HG02798 (cell line): ENCODE measurements at regions not wholly inside any gene's neighbourhood (a gene's known extent, or its start where the extent isn't known, plus 50 kb on each side); places are given as distances from the start of the nearest gene placed in this dataset.
"Not testable (repeated sequence)": the region's sequence is repeated elsewhere in the genome, so short reads cannot be mapped to it uniquely, and the experiment has no call there.

ENCODE experiments used
- ATAC-seq: cut with Tn5 transposase; IDR thresholded peaks from one replicate; pipeline ENCODE4 v1.9.1; 2021; ENCODE audit warnings: mild to moderate bottlenecking; ENCODE audit not compliant: unreplicated experiment, poor library complexity

DNA sequence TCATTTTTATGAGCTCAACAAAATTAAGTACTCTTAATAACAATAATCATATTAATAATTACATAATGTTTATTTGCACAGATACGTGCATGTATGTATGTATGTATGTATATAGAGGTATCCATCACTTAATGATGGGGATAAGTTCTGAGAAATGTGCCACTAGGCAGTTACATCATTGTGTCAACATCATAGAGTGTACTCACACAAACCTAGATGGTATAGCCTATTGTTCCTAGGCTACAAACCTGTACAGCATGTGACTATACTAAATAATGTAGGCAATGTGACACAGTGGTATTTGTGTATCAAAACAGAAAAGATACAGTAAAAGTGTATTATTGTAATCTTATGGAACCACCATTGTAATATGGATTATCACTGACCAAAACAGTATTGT is 874.7 kb upstream of the GBE1 start:
- ATAC-seq, result no peak

DNA sequence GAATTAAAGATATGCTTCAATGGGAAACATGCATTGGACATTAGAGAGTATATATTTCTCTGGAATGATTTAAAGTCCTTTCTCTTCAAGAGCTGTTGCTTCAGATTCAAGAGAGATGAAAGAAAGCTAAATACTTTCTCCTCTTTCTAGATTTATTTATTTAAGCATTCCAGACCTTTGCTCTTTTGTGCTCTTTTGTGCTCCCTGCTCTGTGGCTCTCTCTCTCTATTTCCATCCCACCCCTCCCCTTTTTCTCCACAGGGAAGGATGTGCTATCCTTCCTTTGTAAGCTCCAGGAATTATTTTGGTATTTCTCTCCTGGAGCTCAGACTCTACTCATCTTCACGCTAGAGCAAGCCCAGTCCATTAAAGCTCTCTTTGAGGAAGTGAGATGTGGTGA is 871.9 kb upstream of the GBE1 start:
- no peak for ATAC-seq

DNA sequence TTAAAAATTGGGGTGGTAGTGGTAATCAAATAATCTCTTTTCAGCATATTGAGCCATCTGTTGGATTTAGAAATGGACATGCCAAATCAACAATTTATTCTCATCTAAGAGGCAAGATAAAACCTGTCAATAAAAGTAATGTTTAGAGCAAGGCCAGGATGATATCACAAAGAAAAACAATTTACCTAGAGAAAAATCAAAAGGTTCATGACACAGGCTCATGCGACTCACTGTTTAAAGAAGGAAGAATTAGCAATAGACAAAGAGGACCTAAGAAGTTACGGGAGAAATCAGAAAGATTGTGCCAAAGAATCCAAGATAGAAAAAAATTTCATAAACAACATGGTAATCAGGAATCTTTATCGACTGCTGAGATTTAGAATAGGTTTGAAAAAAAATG is 868.5 kb upstream of the GBE1 start:
- no peak for ATAC-seq

GRCh38 chr3:82628385-82629014 is 867.1 kb upstream of the GBE1 start:
- no peak for ATAC-seq

- no peak for ATAC-seq
These were observed 866.3 kb upstream of the GBE1 start for GRCh38 chr3:82627733-82628132.

DNA sequence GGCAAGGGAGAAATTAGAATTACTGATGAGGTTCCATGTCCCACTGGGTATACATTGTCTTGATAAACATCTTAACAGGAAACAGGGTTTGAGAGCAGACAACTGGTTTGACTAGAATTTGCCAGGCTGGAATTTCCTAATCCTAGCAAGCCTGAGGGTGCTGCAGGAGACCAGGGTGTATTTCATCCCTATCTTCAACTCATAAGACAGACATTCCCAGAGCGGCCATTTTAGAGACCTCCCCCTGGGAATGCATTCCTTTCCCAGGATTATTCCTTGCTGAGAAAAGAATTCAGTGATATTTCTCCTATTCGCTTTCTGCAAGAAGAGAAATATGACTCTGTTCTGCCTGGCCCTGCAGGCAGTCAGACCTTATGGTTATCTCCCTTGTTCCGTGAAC is 859.3 kb upstream of the GBE1 start:
- not testable (repeated sequence) for ATAC-seq

- ATAC-seq, result no peak
These were observed 857.1 kb upstream of the GBE1 start for GRCh38 chr3:82618594-82618993.

- ATAC-seq, result no peak
These were observed 848.8 kb upstream of the GBE1 start for GRCh38 chr3:82610236-82610635.

- no peak for ATAC-seq
These were observed 845.9 kb upstream of the GBE1 start for GRCh38 chr3:82607391-82607790.

- ATAC-seq, result no peak
These were observed 835.4 kb upstream of the GBE1 start for GRCh38 chr3:82596805-82597204.

DNA sequence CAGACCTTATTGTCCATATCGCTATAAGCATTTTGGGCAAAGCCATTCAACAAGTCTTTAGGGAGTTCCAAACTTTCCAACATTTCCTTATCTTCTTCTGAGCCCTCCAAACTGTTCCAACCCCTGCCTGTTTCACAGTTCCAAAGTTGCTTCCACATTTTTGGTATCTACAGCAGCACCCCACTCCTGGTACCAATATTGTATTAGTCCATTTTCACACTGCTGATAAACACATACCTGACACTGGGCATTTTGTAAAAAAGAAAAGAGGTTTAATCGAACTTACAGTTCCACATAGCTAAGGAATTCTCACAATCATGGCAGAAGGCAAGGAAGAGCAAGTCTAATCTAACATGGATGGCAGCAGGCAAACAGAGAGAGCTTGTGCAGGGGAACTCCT is 834.1 kb upstream of the GBE1 start:
- no peak for ATAC-seq

DNA sequence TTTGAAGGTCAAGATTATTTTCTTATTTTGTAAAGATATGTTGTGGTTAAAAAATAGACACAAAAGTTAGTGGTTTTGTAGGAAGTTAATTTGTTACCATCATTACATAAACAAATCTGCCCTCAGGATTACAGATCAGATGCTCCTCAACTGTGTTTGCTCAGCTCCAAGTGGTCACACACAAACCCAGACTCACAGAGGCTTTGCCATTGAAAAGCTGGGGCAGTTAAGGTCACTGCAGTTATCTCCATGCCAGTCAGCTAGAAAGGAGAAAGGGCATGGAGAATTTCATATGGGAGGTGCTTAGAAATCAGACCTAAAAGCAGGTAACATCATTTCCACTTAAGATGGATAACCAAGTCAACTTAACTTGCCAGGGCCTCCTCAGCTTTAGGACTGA is 825.7 kb upstream of the GBE1 start:
- no peak for ATAC-seq

DNA sequence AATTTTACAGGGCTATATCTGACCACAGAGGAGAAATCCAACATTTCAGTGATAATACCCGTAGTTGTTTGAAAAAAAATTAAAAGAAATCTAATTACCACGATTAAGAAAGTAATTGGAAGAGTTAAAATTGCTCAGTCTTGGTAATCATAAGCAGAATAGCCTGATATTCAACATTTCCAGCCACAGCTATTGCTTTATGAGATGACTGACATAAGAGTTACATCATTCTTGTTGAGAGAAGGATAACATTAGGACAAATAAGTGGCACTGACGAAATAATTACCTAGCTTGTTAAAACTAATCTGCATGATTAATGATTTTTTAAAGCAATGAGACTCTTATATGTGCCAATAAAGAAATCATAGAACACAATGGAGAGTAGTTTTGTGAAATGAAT is 825.0 kb upstream of the GBE1 start:
- no peak for ATAC-seq

DNA sequence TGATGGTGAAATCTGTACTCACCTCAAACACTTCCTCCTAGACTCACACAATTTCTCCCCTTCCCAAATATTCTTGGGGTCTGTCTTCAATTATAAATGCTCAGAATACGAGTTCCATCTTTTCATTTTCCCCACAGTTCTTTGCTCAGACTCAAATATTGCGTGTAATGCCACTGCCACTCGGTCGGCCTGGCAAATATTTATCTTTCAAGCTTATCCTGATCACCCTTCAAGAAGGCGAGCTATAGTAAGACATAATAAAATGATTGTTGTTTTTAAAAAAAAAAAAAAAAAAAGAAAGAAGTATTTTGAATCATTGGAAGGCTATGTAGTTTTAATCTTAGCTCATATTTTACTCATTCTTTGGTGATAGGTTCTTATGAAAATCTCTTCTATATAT is 824.6 kb upstream of the GBE1 start:
- ATAC-seq, result not testable (repeated sequence)

DNA sequence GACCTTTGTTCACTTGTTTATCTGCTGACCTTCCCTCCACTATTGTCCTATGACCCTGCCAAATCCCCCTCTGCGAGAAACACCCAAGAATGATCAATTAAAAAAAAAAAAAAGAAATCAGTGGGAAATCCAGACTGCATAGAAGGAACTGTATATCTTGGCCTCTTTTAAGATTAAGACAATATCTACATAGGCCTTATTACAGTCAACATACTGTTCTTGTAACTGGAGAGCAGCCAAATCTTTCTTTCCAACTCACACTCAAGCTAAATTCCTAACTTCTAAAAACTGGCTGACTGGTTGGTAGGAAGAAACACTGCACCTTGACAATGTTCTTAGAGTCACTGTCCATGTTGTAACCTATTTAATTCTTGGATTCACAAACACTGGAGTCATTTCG is 824.1 kb upstream of the GBE1 start:
- not testable (repeated sequence) for ATAC-seq

GRCh38 chr3:82584861-82585260 is 823.4 kb upstream of the GBE1 start:
- not testable (repeated sequence) for ATAC-seq

DNA sequence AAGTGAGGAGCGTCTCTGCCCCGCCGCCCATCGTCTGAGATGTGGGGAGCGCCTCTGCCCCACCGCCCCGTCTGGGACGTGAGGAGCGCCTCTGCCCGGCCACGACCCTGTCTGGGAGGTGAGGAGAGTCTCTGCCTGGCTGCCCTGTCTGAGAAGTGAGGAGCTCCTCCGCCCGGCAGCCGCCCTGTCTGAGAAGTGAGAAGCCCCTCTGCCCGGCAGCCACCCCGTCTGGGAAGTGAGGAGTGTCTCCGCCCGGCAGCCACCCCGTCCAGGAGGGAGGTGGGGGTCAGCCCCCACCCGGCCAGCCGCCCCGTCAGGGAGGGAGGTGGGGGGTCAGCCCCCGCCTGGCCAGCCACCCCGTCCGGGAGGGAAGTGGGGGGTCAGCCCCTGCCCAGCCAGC is 823.0 kb upstream of the GBE1 start:
- not testable (repeated sequence) for ATAC-seq

DNA sequence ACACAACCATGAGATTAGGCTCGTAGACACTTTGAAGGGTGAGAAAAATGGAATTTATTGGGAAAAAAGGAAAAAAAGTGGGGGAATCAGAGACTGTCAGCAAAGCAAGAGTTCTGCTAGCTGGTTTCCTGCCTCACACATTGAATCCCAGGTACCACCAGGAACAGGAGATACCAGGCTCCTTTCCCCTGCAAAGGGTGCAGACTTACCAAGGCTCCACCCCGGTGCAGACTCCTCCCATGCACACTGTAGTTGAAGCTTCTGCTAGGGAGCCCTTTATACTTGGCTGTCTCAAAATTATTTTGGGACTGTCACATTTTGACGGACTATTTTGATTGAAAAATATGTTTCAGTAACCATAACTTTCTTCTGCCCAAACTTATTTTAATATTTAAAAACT is 819.9 kb upstream of the GBE1 start:
- ATAC-seq, result no peak

DNA sequence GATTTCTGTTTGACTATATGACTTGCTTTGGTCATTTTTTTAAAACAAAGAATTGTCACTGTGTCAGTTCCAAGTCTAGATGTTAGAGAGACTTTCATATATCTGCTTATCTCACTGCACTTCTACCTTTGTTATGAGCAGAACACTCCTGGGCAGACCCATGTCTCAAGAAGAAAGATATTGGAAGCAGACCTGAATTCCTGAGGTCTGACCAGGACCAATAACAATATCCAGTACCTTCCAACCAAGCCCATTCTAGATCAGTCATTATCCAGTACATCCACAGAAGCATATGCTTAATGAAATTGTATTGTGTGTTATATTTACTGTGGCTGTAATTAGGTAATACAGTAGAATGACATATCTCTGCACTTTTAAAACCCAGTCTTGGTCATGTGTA is 811.3 kb upstream of the GBE1 start:
- no peak for ATAC-seq

DNA sequence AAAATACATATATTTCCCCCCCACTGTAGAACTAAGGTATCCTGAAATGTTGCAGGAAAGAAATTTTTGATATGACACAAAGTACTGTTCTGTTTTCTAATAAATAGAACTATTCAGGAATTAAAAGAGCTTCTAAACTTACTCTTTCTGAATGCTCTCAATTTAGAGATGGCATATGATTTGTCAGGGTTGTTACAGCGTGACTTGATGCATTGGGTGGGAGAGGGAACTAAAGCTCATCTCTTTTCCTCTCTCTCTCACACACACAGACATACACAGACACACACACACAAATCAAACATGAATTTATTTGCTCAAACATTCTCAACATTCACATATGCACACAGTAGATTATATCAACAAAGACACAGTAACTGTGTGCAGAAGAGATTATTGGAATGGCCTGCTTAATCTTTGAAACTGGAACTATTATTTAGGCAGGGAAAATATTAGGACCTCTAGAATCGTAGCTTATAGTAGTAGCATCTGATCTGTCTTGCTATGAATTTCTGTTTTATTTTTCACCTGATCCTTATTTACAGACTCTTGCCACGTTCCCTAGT is 807.4 kb upstream of the GBE1 start:
- ATAC-seq, result no peak

DNA sequence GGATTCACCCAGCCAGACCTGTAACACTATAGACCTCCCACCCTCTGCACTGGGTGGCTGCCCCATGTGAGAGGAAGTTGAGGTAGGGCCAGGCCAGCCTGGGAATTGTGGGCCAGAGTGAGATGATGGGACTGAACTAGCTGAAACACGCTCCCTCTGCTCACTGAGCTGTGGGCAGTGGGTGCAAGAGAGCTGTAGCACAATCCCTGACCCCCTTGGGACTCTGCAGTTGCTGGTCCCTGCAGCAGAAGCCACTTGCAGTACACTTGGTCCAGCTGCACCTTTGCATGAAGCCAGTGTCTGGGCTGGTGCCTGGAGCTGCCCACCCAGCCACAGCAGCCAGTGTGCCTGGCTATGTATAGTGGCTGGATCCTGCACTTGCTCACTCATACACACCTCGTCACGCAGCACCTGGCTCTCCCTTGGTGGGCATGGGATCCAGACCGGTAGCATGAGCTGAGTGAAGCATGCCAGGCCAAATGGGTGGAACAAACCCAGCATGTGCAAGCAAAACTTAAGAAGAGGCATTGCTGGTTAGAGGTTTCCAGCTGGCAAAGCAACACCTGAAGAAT is 805.7 kb upstream of the GBE1 start:
- ATAC-seq, result no peak

DNA sequence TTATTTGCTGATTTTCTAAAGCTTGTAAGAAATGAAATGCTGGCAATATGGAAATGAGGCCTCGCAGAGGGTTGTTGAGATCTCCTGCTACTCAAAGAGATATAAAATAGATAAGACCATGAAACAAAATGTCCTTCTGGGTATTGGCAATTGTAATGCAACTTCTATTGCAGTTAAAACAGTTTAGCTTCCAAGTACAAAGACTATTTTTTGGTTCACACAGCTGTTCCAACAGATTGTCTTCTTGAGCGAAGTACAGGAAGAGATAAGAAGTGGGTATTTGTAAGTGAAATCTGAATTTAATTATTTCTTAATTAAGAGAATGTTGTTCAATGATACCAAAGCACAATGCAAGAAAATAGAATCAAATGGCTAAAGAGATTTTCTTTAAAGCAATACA is 801.5 kb upstream of the GBE1 start:
- no peak for ATAC-seq
